PC-3 (cell line): ENCODE measurements at regions not wholly inside any gene's neighbourhood (a gene's known extent, or its start where the extent isn't known, plus 50 kb on each side); places are given as distances from the start of the nearest gene placed in this dataset.

Source experiments
- EZH2 ChIP-seq: fragments of 300-600 bp; sonication (generic); IDR thresholded peaks from one replicate; pipeline ENCODE4 v1.6.1; 2017; ENCODE audit warnings: antibody characterized with exemption, mild to moderate bottlenecking, low read length; ENCODE audit not compliant: unreplicated experiment
- TF ChIP-seq, protein P1 (sequence below): fragments of 300-600 bp; sonication (generic); conservative IDR thresholded peaks from 2 replicates; pipeline ENCODE4 v1.5.1; 2017; ENCODE audit warnings: antibody characterized with exemption, low read depth, mild to moderate bottlenecking, low read length

GRCh38 chr2:71788601-71789240 lies 335.4 kb downstream of the DYSF start:
- TF ChIP-seq, protein P1, sequence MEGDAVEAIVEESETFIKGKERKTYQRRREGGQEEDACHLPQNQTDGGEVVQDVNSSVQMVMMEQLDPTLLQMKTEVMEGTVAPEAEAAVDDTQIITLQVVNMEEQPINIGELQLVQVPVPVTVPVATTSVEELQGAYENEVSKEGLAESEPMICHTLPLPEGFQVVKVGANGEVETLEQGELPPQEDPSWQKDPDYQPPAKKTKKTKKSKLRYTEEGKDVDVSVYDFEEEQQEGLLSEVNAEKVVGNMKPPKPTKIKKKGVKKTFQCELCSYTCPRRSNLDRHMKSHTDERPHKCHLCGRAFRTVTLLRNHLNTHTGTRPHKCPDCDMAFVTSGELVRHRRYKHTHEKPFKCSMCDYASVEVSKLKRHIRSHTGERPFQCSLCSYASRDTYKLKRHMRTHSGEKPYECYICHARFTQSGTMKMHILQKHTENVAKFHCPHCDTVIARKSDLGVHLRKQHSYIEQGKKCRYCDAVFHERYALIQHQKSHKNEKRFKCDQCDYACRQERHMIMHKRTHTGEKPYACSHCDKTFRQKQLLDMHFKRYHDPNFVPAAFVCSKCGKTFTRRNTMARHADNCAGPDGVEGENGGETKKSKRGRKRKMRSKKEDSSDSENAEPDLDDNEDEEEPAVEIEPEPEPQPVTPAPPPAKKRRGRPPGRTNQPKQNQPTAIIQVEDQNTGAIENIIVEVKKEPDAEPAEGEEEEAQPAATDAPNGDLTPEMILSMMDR, result no peak
- no peak for TF ChIP-seq EZH2
